K562 (cell line): ENCODE measurements at regions not wholly inside any gene's neighbourhood (a gene's known extent, or its start where the extent isn't known, plus 50 kb on each side); places are given as distances from the start of the nearest gene placed in this dataset.

Experiments
- ATAC-seq: fragments of 200-7000 bp; cut with Tn5 transposase; 3 replicates; pipeline ENCODE4 v1.9.1; 2020; ENCODE audit warnings: moderate library complexity
- BruUV-seq: library from RNA; stranded (reverse); fragments of 400-500 nt; replicated peaks from 2 replicates; lab custom pipeline; 2021; lab: Mats Ljungman, UMichigan
- CTCF ChIA-PET: fragments of 300-600 bp; formaldehyde crosslinking; extraction: SDS; loops from one replicate; lab custom pipeline; 2021; ENCODE audit warnings: low intra/inter-chr PET ratio; lab: Yijun Ruan, JAX
- POLR2A ChIA-PET: fragments of 300-600, 350-650 bp; sonication (Branson Sonifier 250); formaldehyde crosslinking; extraction: SDS; loops from one replicate; lab custom pipeline; 2021; ENCODE audit warnings: antibody characterized with exemption, inconsistent platforms; lab: Yijun Ruan, JAX
- DNase-seq, 4 experiments: peaks; one replicate each; pipeline versions ENCODE4 v3.0.0 to v3.0.0-alpha.2; 2011 to 2018; ENCODE audit warnings: low spot score in 3 of 4, mixed read lengths in 3 of 4; ENCODE audit errors: extremely low read depth in 1 of 4
- FAIRE-seq: peaks from 2 replicates; lab custom pipeline; 2011; peaks lifted over from hg19 to GRCh38; lab: Jason Lieb, UNC
- H2AFZ ChIP-seq: 2 replicates; pipeline ENCODE4 v1.6.0; 2011; ENCODE audit warnings: low read depth, low read length, control low read depth, inconsistent platforms
- H3K27ac ChIP-seq: fragments of 200-600 bp; 3 replicates; pipeline ENCODE4 v1.8.0; 2011; ENCODE audit warnings: low read depth, mild to moderate bottlenecking, control low read depth, inconsistent platforms, low read length, moderate library complexity, mixed read lengths; ENCODE audit errors: extremely low read depth
- H3K27me3 ChIP-seq, 2 experiments: fragments of 300-600 bp in 1 of 2; 2 replicates in 1 of 2; 3 replicates in 1 of 2; pipeline versions ENCODE4 v1.6.0 to v1.8.0; 2011; ENCODE audit warnings: inconsistent platforms in 2 of 2, low read length in 2 of 2, mild to moderate bottlenecking in 1 of 2, mixed read lengths in 1 of 2, moderate library complexity in 1 of 2; ENCODE audit not compliant: control insufficient read depth in 2 of 2, insufficient read depth in 2 of 2
- H3K36me3 ChIP-seq: fragments of 300-600 bp; 3 replicates; pipeline ENCODE4 v1.8.0; 2011; ENCODE audit warnings: mild to moderate bottlenecking, low read length, inconsistent platforms; ENCODE audit not compliant: control insufficient read depth, insufficient read depth
- H3K4me1 ChIP-seq, 2 experiments: fragments of 200-600 bp in 1 of 2; replicated peaks in 1 of 2; 2 replicates in 1 of 2; 3 replicates in 1 of 2; pipeline versions ENCODE4 v1.5.1 to v1.8.0; 2011; ENCODE audit warnings: inconsistent platforms in 2 of 2, low read length in 2 of 2, mild to moderate bottlenecking in 1 of 2, mixed read lengths in 1 of 2, moderate library complexity in 1 of 2; ENCODE audit not compliant: control insufficient read depth in 2 of 2, insufficient read depth in 2 of 2
- H3K4me2 ChIP-seq: 2 replicates; pipeline ENCODE4 v1.6.1; 2011; ENCODE audit warnings: low read length, control low read depth, inconsistent platforms, mixed read lengths; ENCODE audit not compliant: insufficient read depth
- H3K4me3 ChIP-seq: fragments of 200-600 bp; sonication (generic), shearing (Covaris generic); 2 replicates; pipeline ENCODE4 v1.5.1; 2016; ENCODE audit warnings: control low read depth, inconsistent platforms
- H3K79me2 ChIP-seq: fragments of 200-600 bp; 3 replicates; pipeline ENCODE4 v1.8.0; 2011; ENCODE audit warnings: low read length, inconsistent platforms; ENCODE audit not compliant: control insufficient read depth, insufficient read depth
- H3K9ac ChIP-seq, 2 experiments: 2 replicates each; pipeline versions ENCODE4 v1.6.0 to v1.6.1; 2011; ENCODE audit warnings: low read depth in 2 of 2, low read length in 2 of 2, control low read depth in 1 of 2, inconsistent platforms in 1 of 2, mild to moderate bottlenecking in 1 of 2, mixed read lengths in 1 of 2; ENCODE audit not compliant: insufficient read depth in 1 of 2
- H3K9me1 ChIP-seq: one replicate; pipeline ENCODE4 v1.6.0; 2011; ENCODE audit warnings: inconsistent platforms, mild to moderate bottlenecking, low read length, moderate library complexity; ENCODE audit not compliant: control insufficient read depth, insufficient read depth
- H3K9me3 ChIP-seq: replicated peaks from 2 replicates; pipeline ENCODE4 v1.5.1; 2011; ENCODE audit warnings: low read depth, low read length, inconsistent platforms; ENCODE audit not compliant: control insufficient read depth, insufficient read depth
- H4K20me1 ChIP-seq: replicated peaks from 2 replicates; pipeline ENCODE4 v1.6.1; 2011; ENCODE audit warnings: low read length, inconsistent platforms, mixed read lengths; ENCODE audit not compliant: control insufficient read depth, insufficient read depth
- BRF1 ChIP-seq: IDR thresholded peaks from 3 replicates; pipeline ENCODE4 v1.6.1; 2011; ENCODE audit warnings: borderline replicate concordance, mild to moderate bottlenecking; ENCODE audit not compliant: insufficient read length; ENCODE audit errors: extremely low read depth
- NR1H2 ChIP-seq: sonication (generic); formaldehyde crosslinking; IDR thresholded peaks from 2 replicates; pipeline ENCODE4 v1.4.0; 2020; ENCODE audit warnings: mild to moderate bottlenecking, missing genetic modification reagents
- RBM39 ChIP-seq: fragments of 200-400 bp; formaldehyde crosslinking; optimal IDR thresholded peaks from 2 replicates; pipeline ENCODE3; 2018; ENCODE audit warnings: low read depth, low read length
- ZNF586 ChIP-seq: fragments of 450-650 bp; formaldehyde crosslinking; conservative IDR thresholded peaks from 2 replicates; pipeline ENCODE4 v1.4.0; 2020; ENCODE audit warnings: mild to moderate bottlenecking, moderate library complexity
- WGBS: fragments of 100-300 bp; shearing (Covaris generic); methylation state at CpG from one replicate; pipeline ENCODE4 v1.1.6; 2016; ENCODE audit warnings: low coverage, mixed read lengths; ENCODE audit not compliant: insufficient coverage; ENCODE audit errors: missing lambda C conversion rate; 5-methylcytosine and 5-hydroxymethylcytosine counted together
- in situ Hi-C: fragments of 300-500 bp; cut with MboI; formaldehyde crosslinking; loops from 4 replicates; pipeline ENCODE4 v1.15.0; 2018; ENCODE audit warnings: inconsistent platforms, mixed read lengths
- intact Hi-C: fragments of 100-400 bp; cut with micrococcal nuclease; formaldehyde crosslinking; loops from 2 replicates; pipeline ENCODE4 v1.14.2; 2022

DNA sequence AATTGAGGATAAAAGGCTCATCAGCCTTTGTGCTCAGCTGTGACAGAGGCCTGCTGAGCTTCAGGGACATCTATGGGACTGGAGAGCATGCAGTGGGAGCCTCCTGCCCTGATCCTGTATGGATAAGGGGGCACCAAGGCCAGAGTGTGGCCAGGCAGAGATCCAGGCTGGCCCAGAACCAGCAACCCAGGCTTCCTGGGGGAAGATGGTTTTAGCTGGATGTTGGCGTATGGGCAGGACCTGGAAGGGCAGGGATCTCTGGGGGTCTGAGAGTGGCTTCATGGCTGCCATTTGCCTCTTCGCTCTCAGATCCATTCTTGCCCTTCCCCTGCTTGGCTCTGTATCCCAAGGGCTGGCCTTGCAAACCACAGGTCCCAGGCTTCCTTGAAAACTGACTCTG is 169.9 kb downstream of the MACROH2A1 start:
- H3K9me3 ChIP-seq = no peaks in the 10 kb centered on the region
- no peak for DNase-seq
- in situ Hi-C loops = no loop called here
- no peak for FAIRE-seq
- H3K9me1 ChIP-seq = peaks cover 3% of the 10 kb centered on the region
- WGBS = 64% methylated on average over 2 of the region's 2 CpGs
- no peak overlapping the region for H3K4me2 ChIP-seq
- BruUV-seq = no TSS peak
- ATAC-seq = no peak
- no peak overlapping the region for H2AFZ ChIP-seq
- CTCF ChIA-PET = no interaction called here
- H3K79me2 ChIP-seq = no peaks in the 10 kb centered on the region
- H3K27me3 ChIP-seq = peaks cover 0 to 5% of the 10 kb centered on the region in 2 experiments; a peak in 1 of 5 replicates
- TF ChIP-seq ZNF586 (CRISPR knock-in tag) (no peak), RBM39 (no peak), BRF1 (no peak)
- TF ChIP-seq, all 486 proteins: peak for 0
- no peak overlapping the region for H3K27ac ChIP-seq
- no peak overlapping the region for H3K4me3 ChIP-seq
- POLR2A ChIA-PET = interaction anchor here (1.1 to 1.6 kb wide), 4 partner anchors 11 to 19 kb away, joined by 3 to 5 read pairs (median 3); no protein-coding TSS in a partner anchor
- H4K20me1 ChIP-seq = no peaks in the 10 kb centered on the region
- intact Hi-C loops = no loop called here
- H3K36me3 ChIP-seq = no peaks in the 10 kb centered on the region
- no peak overlapping the region for H3K9ac ChIP-seq
- peaks cover 20 to 22% of the 10 kb centered on the region in 2 experiments for H3K4me1 ChIP-seq

DNA sequence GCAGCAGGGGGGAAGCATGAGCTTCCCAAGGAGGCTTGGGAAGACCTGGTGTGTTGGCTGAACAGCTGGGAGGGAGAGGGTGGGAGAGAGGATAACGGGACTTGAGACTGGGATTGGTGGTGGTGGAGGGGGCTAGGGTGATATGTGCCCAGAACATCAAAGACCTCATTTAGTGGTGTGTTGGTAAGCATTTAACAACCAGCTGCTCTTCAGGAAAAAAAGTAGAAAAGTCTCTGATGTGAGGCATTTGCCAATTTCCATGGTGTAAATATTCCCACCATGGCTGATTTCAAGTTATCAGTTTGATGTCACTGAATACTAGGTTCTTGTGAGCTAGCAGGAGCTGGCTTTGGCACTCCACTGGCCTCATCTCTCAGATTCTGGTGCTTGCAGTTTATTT is 170.8 kb downstream of the MACROH2A1 start:
- WGBS = no CpG with 5 or more reads among the region's 1 CpG
- H3K27ac ChIP-seq = no peak overlapping the region
- POLR2A ChIA-PET = interaction anchor here (0.6 to 1.3 kb wide), 2 partner anchors 218 to 323 kb away, joined by 3 to 4 read pairs; partner anchors contain the start of gene PCBD2
- FAIRE-seq (no peak), ATAC-seq (no peak), DNase-seq (no peak)
- H3K4me1 ChIP-seq = peaks cover 20 to 22% of the 10 kb centered on the region in 2 experiments
- intact Hi-C loops (no loop called here), in situ Hi-C loops (no loop called here)
- H3K4me2 ChIP-seq = no peak overlapping the region
- H3K9ac ChIP-seq = no peak overlapping the region
- peaks cover 0 to 5% of the 10 kb centered on the region in 2 experiments; a peak in 1 of 5 replicates for H3K27me3 ChIP-seq
- no peak for TF ChIP-seq NR1H2 (CRISPR knock-in tag)
- CTCF ChIA-PET = no interaction called here
- no TSS peak for BruUV-seq
- H3K79me2 ChIP-seq = no peaks in the 10 kb centered on the region
- H4K20me1 ChIP-seq = no peaks in the 10 kb centered on the region
- H3K9me1 ChIP-seq = peaks cover 3% of the 10 kb centered on the region
- H3K4me3 ChIP-seq = no peak overlapping the region
- no peak overlapping the region for H2AFZ ChIP-seq
- no peaks in the 10 kb centered on the region for H3K9me3 ChIP-seq
- H3K36me3 ChIP-seq = no peaks in the 10 kb centered on the region
